AG04449 (cell line): ENCODE measurements at regions not wholly inside any gene's neighbourhood (a gene's known extent, or its start where the extent isn't known, plus 50 kb on each side); places are given as distances from the start of the nearest gene placed in this dataset.

Experiments
- CTCF ChIA-PET: fragments of 350-600 bp; formaldehyde crosslinking; extraction: SDS; loops from one replicate; lab custom pipeline; 2021; ENCODE audit warnings: antibody characterized with exemption; lab: Yijun Ruan, JAX
- POLR2A ChIA-PET: fragments of 400-600, 350-600 bp; formaldehyde crosslinking; extraction: SDS; loops from one replicate; lab custom pipeline; 2020; ENCODE audit warnings: antibody characterized with exemption, inconsistent platforms; lab: Yijun Ruan, JAX
- DNase-seq: peaks from one replicate; pipeline ENCODE4 v3.0.0-alpha.2; 2010; ENCODE audit warnings: low read depth, low spot score
- H3K4me3 ChIP-seq: 2 replicates; pipeline ENCODE4 v1.5.1; 2011; ENCODE audit warnings: low read depth, mild to moderate bottlenecking, control low read depth, low read length
- CTCF ChIP-seq: IDR thresholded peaks from one replicate; pipeline ENCODE4 v1.5.1; 2011; ENCODE audit warnings: mild to moderate bottlenecking, moderate library complexity, low read length, control low read depth, inconsistent platforms; ENCODE audit not compliant: insufficient read depth; ENCODE audit errors: missing control alignments

- TF ChIP-seq CTCF = no peak
- no peak for DNase-seq
- no peak overlapping the region for H3K4me3 ChIP-seq
- POLR2A ChIA-PET = no interaction called here
- CTCF ChIA-PET = no interaction called here
Observed at GRCh38 chr6:80771941-80772340, 665.5 kb downstream of the BCKDHB start.

- no peak for TF ChIP-seq CTCF
- ChIA-PET CTCF (no interaction called here), POLR2A (interaction anchor here (0.8 kb wide), 1 partner anchor 1228 kb away, joined by 4 read pairs; no protein-coding TSS in a partner anchor)
- no peak overlapping the region for H3K4me3 ChIP-seq
- DNase-seq = peak; percentile 63
Observed at GRCh38 chr6:80769106-80769505, 662.6 kb downstream of the BCKDHB start.

- peak; percentile 55 for DNase-seq
- ChIA-PET POLR2A (no interaction called here), CTCF (interaction anchor here (1.2 kb wide), 1 partner anchor 25 kb away, joined by 3 read pairs; no protein-coding TSS in a partner anchor)
- H3K4me3 ChIP-seq = no peak overlapping the region
- TF ChIP-seq CTCF = no peak
Observed at GRCh38 chr6:80767808-80768207, 661.3 kb downstream of the BCKDHB start.

- no peak for TF ChIP-seq CTCF
- ChIA-PET CTCF (no interaction called here), POLR2A (no interaction called here)
- H3K4me3 ChIP-seq = no peak overlapping the region
- no peak for DNase-seq
Observed at GRCh38 chr6:80744213-80744612, 637.7 kb downstream of the BCKDHB start.

- CTCF ChIA-PET = interaction anchor here (0.7 to 1.4 kb wide), 11 partner anchors 9 to 1298 kb away, joined by 3 to 4 read pairs (median 3); no protein-coding TSS in a partner anchor
- H3K4me3 ChIP-seq = no peak overlapping the region
- TF ChIP-seq CTCF = peak; percentile 26
- POLR2A ChIA-PET = no interaction called here
- DNase-seq = no peak
Observed at GRCh38 chr6:80742481-80742880, 636.0 kb downstream of the BCKDHB start.

GRCh38 chr6:80733641-80734040 lies 627.2 kb downstream of the BCKDHB start:
- no peak overlapping the region for H3K4me3 ChIP-seq
- CTCF ChIA-PET = interaction anchor here (1.0 kb wide), 1 partner anchor 9 kb away, joined by 3 read pairs; no protein-coding TSS in a partner anchor
- DNase-seq = no peak
- POLR2A ChIA-PET = interaction anchor here (0.6 kb wide), 1 partner anchor 1213 kb away, joined by 3 read pairs; no protein-coding TSS in a partner anchor
- TF ChIP-seq CTCF = no peak
